Testis (tissue), 2 donors: ENCODE measurements at regions not wholly inside any gene's neighbourhood (a gene's known extent, or its start where the extent isn't known, plus 50 kb on each side); places are given as distances from the start of the nearest gene placed in this dataset.
"Not testable (repeated sequence)": the region's sequence is repeated elsewhere in the genome, so short reads cannot be mapped to it uniquely, and the experiment has no call there.

ENCODE experiments used
- DNase-seq: peaks from one replicate; pipeline ENCODE4 v3.0.0-alpha.2; 2019
- H3K27ac ChIP-seq, 2 donors: fragments of 200-600 bp; sonication (generic); one replicate each; pipeline ENCODE4 v1.5.1; 2019
- H3K27me3 ChIP-seq: fragments of 200-600 bp; sonication (generic); one replicate; pipeline ENCODE4 v1.5.1; 2019
- H3K36me3 ChIP-seq: fragments of 200-600 bp; sonication (generic); one replicate; pipeline ENCODE4 v1.5.1; 2017; ENCODE audit warnings: low read depth; ENCODE audit errors: missing control alignments
- H3K4me1 ChIP-seq: fragments of 200-600 bp; sonication (generic); one replicate; pipeline ENCODE4 v1.5.1; 2019
- H3K4me3 ChIP-seq, 2 donors: fragments of 200-600 bp; sonication (generic); one replicate each; pipeline ENCODE4 v1.5.1; 2017 to 2019
- H3K9me3 ChIP-seq: fragments of 200-600 bp; sonication (generic); one replicate; pipeline ENCODE4 v1.5.1; 2017
- POLR2A ChIP-seq: fragments of 450-650 bp; IDR thresholded peaks from one replicate; pipeline ENCODE4 v1.6.1; 2017; ENCODE audit warnings: antibody characterized with exemption, mild to moderate bottlenecking, moderate library complexity
- WGBS, 2 donors: methylation state at CpG; one replicate each; pipeline ENCODE4 v1.1.5; 2018; 5-methylcytosine and 5-hydroxymethylcytosine counted together
- intact Hi-C: fragments of 100-400 bp; cut with DNase I; formaldehyde crosslinking; loops from one replicate; pipeline ENCODE4 v1.15.1; 2023; ENCODE audit warnings: low total_unique reads
- TF ChIP-seq, protein P1 (sequence below), 3 experiments: fragments of 450-650 bp in 2 of 3; fragments of 200-600 bp in 1 of 3; sonication (generic) in 1 of 3; IDR thresholded peaks; one replicate each; pipeline ENCODE4 v1.5.1; 2016 to 2019; ENCODE audit warnings: antibody characterized with exemption in 3 of 3, mild to moderate bottlenecking in 2 of 3, moderate library complexity in 1 of 3

DNA sequence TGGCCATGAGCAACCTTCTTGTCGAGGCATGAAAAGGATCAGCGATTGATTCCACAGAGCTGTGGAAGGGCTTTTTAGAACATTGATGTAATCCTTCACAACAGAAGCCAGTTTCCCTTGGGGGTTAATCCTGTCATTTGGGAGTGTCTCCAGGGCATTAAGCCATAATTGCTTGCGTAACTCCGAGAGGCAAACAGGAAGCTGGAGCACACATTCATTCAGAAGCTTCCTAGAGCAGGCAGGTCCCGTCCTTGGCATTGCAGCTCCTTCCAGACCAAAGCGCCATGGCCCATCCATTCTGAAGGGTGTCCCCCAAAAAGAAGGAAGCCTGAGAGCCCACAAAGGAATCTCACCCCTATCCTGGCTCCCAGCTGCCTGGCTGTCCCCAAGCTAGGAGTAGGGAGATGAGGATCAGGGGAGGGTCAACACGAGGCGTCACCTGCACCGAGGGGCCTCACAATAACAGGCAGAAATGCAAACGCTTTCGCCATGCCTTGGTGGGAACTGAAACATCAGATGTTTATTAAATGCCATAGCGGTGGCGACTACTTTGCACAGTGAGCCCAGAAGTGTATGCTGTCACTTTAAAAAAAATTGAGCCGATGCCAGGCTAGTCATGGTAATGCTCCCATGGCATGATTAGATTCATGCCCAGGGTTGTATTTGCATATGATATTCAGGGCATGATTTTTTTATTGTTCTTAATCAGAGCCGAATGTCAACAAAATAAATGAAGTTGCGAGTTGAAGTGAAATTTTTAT lies 339.4 kb downstream of the BCL11A start:
- Histone ChIP-seq H3K27me3 (no peaks in the 10 kb centered on the region), H3K9me3 (no peaks in the 10 kb centered on the region), H3K4me1 (no peaks in the 10 kb centered on the region), H3K27ac (no peak overlapping the region), H3K4me3 (no peak overlapping the region), H3K36me3 (no peaks in the 10 kb centered on the region)
- 58 to 78% methylated on average over 14 to 16 of the region's 16 CpGs for WGBS, 2 donors
- TF ChIP-seq, protein P1, sequence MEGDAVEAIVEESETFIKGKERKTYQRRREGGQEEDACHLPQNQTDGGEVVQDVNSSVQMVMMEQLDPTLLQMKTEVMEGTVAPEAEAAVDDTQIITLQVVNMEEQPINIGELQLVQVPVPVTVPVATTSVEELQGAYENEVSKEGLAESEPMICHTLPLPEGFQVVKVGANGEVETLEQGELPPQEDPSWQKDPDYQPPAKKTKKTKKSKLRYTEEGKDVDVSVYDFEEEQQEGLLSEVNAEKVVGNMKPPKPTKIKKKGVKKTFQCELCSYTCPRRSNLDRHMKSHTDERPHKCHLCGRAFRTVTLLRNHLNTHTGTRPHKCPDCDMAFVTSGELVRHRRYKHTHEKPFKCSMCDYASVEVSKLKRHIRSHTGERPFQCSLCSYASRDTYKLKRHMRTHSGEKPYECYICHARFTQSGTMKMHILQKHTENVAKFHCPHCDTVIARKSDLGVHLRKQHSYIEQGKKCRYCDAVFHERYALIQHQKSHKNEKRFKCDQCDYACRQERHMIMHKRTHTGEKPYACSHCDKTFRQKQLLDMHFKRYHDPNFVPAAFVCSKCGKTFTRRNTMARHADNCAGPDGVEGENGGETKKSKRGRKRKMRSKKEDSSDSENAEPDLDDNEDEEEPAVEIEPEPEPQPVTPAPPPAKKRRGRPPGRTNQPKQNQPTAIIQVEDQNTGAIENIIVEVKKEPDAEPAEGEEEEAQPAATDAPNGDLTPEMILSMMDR (IDR thresholded peaks at IDR 0.05): no peak
- no peak for TF ChIP-seq POLR2A
- DNase-seq: no peak
- intact Hi-C loops: no loop called here

DNA sequence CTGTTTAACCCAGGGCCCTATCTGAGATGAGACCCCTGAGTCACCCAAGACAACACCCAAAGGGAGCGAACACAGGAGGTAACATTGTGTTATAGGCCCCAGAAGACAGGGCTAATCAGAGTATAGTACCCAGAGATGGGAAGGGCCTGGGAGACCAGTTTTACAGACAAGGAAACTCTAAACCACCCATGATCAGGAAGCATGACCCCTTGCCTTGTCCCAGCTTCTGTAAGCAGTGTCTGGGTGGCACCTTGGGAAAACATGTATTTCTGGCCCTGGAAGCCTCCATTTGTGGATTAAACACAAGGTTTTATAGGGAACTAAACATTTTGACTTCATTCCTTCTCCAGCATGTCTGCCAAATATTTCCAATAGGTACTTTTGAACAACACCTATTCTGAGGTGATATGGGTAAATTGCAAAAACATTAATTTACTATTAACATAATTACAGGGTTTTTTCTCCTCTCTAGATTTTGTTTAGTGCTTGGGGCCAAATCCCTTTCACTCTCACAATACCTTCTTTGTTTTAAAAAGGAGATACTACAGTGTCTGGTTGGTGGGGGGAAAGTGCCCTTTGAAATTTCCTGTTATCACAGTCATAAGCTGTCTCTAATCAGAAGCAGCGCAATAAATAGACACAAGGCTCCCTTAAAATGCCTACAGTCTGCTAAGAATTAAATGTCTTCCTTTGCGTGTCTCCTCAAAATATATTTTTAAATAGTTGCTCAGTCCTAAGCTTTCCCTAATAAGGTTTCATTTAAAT lies 341.1 kb downstream of the BCL11A start:
- no peaks in the 10 kb centered on the region for H3K9me3 ChIP-seq
- no peaks in the 10 kb centered on the region for H3K4me1 ChIP-seq
- H3K36me3 ChIP-seq: no peaks in the 10 kb centered on the region
- no peak overlapping the region for H3K4me3 ChIP-seq
- H3K27me3 ChIP-seq: no peaks in the 10 kb centered on the region
- WGBS, 2 donors: 66 to 78% methylated on average over 3 of the region's 3 CpGs
- H3K27ac ChIP-seq: no peak overlapping the region
- DNase-seq: no peak
- no peak for TF ChIP-seq POLR2A
- TF ChIP-seq, protein P1 (IDR thresholded peaks at IDR 0.05): no peak
- intact Hi-C loops: no loop called here

DNA sequence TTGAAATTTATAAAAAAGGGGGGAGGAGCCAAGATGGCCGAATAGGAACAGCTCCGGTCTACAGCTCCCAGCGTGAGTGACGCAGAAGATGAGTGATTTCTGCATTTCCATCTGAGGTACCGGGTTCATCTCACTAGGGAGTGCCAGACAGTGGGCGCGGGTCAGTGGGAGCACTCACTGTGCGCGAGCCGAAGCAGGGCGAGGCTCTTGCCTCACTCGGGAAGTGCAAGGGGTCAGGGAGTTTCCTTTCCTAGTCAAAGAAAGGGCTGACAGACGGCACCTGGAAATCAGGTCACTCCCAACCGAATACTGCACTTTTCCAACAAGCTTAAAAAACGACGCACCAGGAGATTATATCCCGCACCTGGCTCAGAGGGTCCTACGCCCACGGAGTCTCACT lies 364.4 kb downstream of the BCL11A start:
- H3K27ac ChIP-seq, H3K36me3 ChIP-seq, H3K27me3 ChIP-seq, intact Hi-C loops, H3K9me3 ChIP-seq, H3K4me1 ChIP-seq, H3K4me3 ChIP-seq, DNase-seq: not testable (repeated sequence)
- WGBS, 2 donors: 91 to 93% methylated on average over 16 to 19 of the region's 19 CpGs

DNA sequence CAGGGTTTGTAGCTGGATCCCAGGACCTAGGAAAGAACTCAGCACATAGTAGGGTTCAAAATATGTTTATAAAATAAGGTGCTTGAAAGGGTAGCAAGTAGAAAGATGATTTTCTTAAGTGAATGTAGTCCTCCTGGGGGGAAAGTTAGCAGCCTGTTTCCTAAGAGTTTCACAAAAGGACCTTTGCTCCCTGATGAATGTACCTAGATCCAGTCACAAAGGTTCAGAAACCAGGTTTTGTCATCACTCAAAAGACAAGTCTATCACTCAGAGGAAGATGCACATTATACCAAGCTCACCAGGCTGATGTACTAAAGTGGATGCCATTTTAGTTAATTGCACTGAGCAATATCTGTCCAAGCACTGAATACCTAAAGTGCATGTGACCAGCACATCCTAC lies 378.2 kb downstream of the BCL11A start:
- intact Hi-C loops: no loop called here

DNA sequence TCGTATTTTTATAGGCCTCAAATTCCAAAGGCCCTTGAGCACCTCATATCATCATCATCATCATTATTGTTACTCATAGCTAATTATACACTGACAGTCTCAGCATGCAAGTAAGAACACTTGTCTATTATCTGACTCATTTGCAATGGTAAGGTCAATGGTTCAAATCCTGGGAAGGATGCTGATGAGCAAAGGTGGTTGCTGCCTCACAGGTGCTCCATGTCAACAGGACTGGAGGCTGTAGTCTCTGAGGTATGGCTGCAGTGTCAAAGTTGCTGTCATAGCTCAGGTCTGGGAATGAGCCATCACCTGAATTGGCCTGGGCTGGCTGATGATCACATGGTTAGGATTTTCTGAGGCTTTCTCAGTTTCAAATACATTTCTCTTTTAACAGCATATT lies 379.3 kb downstream of the BCL11A start:
- Histone ChIP-seq H3K36me3 (no peaks in the 10 kb centered on the region), H3K4me1 (no peaks in the 10 kb centered on the region), H3K27ac (no peak overlapping the region), H3K9me3 (no peaks in the 10 kb centered on the region), H3K4me3 (no peak overlapping the region), H3K27me3 (no peaks in the 10 kb centered on the region)
- no peak for DNase-seq
- no peak for TF ChIP-seq POLR2A
- TF ChIP-seq, protein P1 (IDR thresholded peaks at IDR 0.05): no peak
- intact Hi-C loops: no loop called here
- 85 to 96% methylated on average over 1 of the region's 1 CpG for WGBS, 2 donors

More for the DNA sequence above, 378.2 kb downstream of the BCL11A start:
- DNase-seq: no peak
- no peak overlapping the region for H3K27ac ChIP-seq
- no peaks in the 10 kb centered on the region for H3K9me3 ChIP-seq
- no peaks in the 10 kb centered on the region for H3K4me1 ChIP-seq
- no peak overlapping the region for H3K4me3 ChIP-seq
- H3K36me3 ChIP-seq: no peaks in the 10 kb centered on the region
- H3K27me3 ChIP-seq: no peaks in the 10 kb centered on the region
- TF ChIP-seq POLR2A: no peak
- TF ChIP-seq, protein P1 (IDR thresholded peaks at IDR 0.05): no peak
